HFF-Myc (cell line): ENCODE measurements at regions not wholly inside any gene's neighbourhood (a gene's known extent, or its start where the extent isn't known, plus 50 kb on each side); places are given as distances from the start of the nearest gene placed in this dataset.

Experiments used
- DNase-seq: peaks from one replicate; pipeline ENCODE4 v3.0.0-alpha.2; 2011; ENCODE audit warnings: low read depth; ENCODE audit errors: extremely low read depth
- H3K4me3 ChIP-seq: replicated peaks from 2 replicates; pipeline ENCODE4 v1.5.1; 2011; ENCODE audit warnings: low read depth, mild to moderate bottlenecking, control low read depth, low read length
- TF ChIP-seq, protein P1 (sequence below): IDR thresholded peaks from 2 replicates; pipeline ENCODE4 v1.5.1; 2012; ENCODE audit warnings: mild to moderate bottlenecking, low read depth, low read length, control low read depth; ENCODE audit errors: missing control alignments

DNA sequence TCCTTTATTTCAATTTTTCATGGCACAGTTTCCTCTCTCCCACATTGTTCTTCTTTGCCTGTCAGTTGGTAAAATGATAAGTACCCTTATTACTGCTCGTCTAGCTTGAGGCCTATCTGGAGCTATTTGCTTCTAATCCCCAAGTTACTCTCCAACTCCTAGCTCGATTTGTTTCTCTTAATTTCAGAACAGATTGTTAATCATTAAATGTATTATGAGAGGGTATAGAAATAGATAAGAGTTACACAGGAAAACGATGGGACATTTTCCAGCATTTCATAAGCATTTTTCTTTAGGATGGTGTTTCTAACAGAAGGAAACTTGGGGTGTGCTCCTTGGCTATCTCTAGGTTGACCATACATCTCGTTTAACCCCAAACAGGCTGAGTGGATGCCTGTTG is 540.5 kb upstream of the FZD8 start:
- H3K4me3 ChIP-seq, result no peak overlapping the region
- DNase-seq, result no peak
- TF ChIP-seq, protein P1, sequence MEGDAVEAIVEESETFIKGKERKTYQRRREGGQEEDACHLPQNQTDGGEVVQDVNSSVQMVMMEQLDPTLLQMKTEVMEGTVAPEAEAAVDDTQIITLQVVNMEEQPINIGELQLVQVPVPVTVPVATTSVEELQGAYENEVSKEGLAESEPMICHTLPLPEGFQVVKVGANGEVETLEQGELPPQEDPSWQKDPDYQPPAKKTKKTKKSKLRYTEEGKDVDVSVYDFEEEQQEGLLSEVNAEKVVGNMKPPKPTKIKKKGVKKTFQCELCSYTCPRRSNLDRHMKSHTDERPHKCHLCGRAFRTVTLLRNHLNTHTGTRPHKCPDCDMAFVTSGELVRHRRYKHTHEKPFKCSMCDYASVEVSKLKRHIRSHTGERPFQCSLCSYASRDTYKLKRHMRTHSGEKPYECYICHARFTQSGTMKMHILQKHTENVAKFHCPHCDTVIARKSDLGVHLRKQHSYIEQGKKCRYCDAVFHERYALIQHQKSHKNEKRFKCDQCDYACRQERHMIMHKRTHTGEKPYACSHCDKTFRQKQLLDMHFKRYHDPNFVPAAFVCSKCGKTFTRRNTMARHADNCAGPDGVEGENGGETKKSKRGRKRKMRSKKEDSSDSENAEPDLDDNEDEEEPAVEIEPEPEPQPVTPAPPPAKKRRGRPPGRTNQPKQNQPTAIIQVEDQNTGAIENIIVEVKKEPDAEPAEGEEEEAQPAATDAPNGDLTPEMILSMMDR, result no peak

DNA sequence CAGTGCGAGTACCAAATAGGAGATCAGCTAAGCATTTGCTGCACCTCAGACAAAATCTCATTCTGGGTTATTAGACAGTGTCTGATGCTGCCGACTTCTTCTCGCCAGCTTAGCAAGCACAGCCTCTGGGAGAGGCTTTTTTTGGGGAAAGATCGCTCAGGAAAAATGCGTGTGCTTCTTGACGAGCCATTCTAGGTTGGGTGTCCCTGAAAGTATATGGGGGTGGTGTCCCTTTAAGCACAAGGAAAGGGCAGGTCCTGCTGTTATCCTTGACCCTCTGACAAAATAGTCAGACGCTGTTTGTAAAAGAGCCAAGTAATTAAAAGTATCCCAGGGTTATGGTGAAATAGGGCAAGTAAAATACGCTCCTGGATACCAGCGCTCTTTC is 540.1 kb upstream of the FZD8 start:
- H3K4me3 ChIP-seq, result no peak overlapping the region
- DNase-seq, result no peak
- TF ChIP-seq, protein P1, result no peak

DNA sequence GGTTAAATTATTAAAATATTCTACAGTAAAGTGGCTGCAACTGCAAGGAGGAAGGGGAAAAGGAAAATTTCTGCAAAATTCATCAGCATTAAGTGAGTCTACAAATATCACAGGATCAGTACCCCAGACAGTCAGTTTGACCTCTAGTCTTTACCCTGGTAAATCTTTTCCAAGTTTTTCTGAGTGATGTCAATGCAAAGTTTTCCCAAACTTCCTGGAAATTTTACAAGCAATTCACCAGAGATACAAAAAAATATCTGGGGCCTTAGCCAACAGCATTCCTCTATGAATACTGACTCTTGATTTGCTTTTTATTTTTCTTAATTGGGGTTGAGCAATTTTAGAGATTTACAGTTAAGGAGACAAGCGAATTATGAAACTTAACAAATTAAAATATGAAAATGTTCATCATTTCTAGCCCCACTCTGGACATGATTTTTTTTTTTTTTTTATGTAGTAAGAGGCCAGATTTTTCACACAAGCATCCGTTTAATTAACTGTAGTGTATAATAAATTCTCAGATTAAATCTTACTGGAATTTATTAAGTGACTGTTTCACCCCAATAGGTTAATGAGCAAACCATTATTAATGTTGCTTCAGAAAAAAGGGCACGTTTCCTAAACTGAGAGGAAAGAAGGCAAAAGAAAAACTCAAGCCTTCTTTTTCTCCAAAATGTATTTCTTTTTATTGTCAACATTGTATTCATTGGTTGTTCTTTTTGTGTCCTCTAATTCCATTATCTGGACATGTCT is 539.5 kb upstream of the FZD8 start:
- no peak overlapping the region for H3K4me3 ChIP-seq
- DNase-seq, result no peak

DNA sequence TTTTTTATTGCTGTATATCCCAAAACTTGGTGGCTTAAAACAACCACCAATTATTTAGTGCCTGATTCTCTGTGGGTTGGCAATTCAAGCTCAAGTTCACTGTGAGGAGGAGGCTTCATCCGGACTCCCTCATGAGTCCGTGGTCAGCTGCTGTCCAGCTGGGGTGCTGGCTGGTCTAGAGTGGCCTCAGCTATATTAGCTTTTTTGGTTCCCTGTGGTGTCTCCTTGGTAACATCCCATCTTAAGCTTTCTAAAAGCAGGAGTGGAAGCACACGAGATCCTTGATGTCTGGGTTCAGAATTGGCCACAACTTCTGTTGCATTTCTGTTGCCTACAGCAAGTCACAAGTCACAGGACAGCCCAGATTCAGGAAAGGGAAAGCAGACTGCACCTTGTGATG is 536.5 kb upstream of the FZD8 start:
- DNase-seq, result no peak
- no peak overlapping the region for H3K4me3 ChIP-seq
- TF ChIP-seq, protein P1, result no peak

More for the DNA sequence above, 539.5 kb upstream of the FZD8 start:
- TF ChIP-seq, protein P1, result no peak

DNA sequence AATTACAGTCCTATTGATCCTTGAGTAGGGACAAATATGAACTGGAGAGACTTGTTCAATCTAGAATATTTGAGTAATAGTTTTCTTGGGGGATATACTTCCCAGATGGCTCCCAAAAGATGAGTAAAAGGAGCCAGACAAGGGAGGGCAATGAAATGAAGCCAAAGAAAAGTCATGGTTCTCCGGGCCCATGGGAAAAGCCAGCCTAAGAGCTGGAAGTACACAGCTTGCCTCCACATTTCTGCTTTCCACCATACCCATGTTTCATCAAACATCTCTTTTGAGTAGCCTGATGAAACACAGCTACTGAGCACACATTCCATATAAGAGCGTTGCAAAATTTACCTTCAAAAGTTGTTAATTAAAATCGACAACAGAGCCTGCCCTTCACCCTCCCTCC is 535.0 kb upstream of the FZD8 start:
- no peak overlapping the region for H3K4me3 ChIP-seq
- TF ChIP-seq, protein P1, result no peak
- DNase-seq, result no peak

DNA sequence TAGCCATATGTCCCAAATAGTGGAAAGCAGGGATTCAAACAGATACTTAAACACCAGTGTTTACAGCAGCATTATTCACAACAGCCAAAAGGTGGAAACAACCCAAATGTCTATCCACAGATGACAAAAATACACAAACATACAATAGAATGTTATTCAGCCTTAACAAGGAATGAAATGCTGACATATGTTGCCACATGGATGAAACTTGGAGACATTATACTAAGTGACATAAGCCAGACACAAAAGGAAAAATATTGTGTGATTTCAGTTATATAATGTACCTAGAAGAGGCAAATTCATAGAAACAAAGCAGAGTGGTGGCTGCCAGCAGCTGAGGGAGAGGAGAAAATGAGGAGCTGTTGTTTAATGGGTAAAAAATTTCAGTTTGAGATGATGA is 533.9 kb upstream of the FZD8 start:
- no peak for DNase-seq
- no peak overlapping the region for H3K4me3 ChIP-seq
- TF ChIP-seq, protein P1, result no peak

DNA sequence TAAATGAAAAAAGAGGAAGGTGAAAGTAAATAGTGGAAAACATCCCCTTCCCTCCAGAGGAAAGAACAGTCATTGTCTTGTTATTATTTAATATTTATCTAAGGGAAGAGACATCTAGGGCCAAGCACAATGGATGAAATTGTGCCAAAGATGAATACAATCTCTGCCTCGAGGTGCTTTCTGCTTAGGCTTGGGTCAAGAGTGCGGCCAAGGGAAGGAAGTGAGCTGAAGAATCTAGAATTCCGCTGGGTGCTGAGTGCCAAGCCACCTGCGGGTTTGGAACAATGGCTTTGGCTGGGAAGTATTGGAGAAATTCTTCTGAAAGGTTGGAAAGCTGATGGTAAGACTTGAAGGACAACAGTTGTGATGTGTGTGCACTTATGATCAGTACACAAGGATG is 531.3 kb upstream of the FZD8 start:
- no peak for DNase-seq
- no peak overlapping the region for H3K4me3 ChIP-seq
- TF ChIP-seq, protein P1, result no peak
